Thyroid gland (tissue), 4 donors: ENCODE measurements at regions not wholly inside any gene's neighbourhood (a gene's known extent, or its start where the extent isn't known, plus 50 kb on each side); places are given as distances from the start of the nearest gene placed in this dataset.

Source experiments
- CTCF ChIP-seq, 6 experiments: fragments of 200-600 bp in 3 of 6; fragments of 450-650 bp in 3 of 6; sonication (generic) in 3 of 6; IDR thresholded peaks; one replicate each; pipeline ENCODE4 v1.5.1; 2016 to 2019; ENCODE audit warnings: antibody characterized with exemption in 6 of 6, mild to moderate bottlenecking in 2 of 6, inconsistent platforms in 1 of 6, moderate library complexity in 1 of 6
- POLR2A ChIP-seq, 2 donors: fragments of 450-650 bp; IDR thresholded peaks; one replicate each; pipeline ENCODE4 v1.6.1; 2017; ENCODE audit warnings: antibody characterized with exemption in 2 of 2, mild to moderate bottlenecking in 2 of 2, moderate library complexity in 1 of 2

GRCh38 chr13:86795858-86796257 is 875.3 kb upstream of the SLITRK5 start:
- TF ChIP-seq CTCF (IDR thresholded peaks at IDR 0.05): no peak
- no peak for TF ChIP-seq POLR2A (IDR thresholded peaks at IDR 0.05)
